DMS 273 (cell line): ENCODE measurements at regions not wholly inside any gene's neighbourhood (a gene's known extent, or its start where the extent isn't known, plus 50 kb on each side); places are given as distances from the start of the nearest gene placed in this dataset.

Experiments used
- DNase-seq: peaks from one replicate; lab custom pipeline; 2025; ENCODE audit not compliant: unreplicated experiment; lab: John Stamatoyannopoulos, UW

DNA sequence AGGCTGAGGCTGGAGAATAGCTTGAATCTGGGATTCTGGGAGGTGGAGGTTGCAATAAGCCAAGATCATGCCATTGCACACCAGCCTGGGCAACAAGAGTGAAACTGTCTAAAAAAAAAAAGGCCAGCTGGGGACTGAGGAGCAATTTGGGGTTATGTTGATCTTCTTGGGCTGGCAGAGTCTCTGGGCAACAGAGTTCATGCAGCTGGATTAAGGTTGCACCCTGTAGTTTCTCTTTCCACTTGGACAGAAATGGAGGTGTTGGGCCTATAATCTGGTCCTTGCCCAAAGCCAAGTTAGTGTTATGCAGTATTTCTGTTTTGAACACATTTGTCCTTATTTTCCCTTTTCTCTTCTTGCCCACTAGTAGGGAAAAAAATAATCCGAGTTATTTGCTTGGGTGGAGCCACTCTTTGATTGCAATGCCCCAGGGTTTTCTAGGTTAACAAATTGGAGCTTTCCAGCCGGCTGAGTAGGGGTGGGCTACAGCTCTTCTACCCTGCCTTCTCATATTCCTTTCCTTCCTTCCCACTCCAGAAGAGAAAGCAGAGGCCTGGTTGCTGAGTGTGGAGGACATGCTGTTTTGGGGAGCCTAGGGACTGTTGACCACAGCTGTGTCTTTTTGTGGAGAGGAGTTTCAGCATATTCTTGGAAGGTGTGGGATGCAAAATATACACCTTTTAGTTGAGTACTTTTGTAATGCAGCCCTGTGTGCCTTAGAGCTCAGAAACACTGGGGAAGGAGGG is 213.9 kb downstream of the SOX4 start:
- DNase-seq, result peak; percentile 17

GRCh38 chr6:21808045-21808470 is 214.5 kb downstream of the SOX4 start:
- DNase-seq, result peak; percentile 44

- DNase-seq, result peak; percentile 47
These were observed 215.1 kb downstream of the SOX4 start for GRCh38 chr6:21808551-21809242.

DNA sequence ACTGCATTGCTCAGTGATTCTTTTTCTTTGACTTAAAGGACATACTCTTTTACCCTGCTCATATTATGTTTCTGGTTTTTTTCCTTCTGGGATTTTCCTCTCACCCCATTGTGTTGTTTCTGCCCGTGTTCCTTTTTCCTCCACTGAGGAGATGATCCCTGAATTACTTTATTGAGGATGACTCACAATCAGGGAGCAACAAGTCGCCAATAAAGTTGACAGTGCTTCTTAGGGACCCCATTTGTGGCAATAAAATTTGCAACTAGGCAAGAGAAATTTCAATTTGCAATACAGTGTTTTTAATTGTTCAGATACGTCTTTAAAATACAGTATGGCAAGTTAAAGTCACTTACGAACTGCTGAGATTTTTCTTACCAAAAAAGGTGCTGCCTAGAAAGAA is 217.9 kb downstream of the SOX4 start:
- no peak for DNase-seq

- DNase-seq, result no peak
These were observed 222.7 kb downstream of the SOX4 start for GRCh38 chr6:21816231-21816630.

- DNase-seq, result no peak
These were observed 226.9 kb downstream of the SOX4 start for GRCh38 chr6:21820442-21820841.

DNA sequence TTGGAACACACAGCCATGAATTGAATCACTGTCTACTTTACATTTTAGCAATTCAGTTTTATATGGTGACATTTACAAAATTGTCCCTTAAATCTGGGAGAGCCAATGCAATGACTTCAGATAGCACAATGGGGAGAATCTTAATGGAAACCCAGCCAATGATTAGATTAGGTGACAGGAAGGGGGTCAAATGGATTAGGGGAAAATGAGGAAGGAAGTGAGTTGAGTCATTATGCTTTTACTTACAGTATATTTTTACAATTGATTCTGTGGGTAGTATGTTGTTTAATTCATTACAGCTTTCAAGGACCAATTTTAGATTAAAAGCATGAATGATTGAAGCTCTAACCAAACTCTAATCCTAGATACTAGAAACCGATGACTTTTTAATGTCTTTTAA is 229.8 kb downstream of the SOX4 start:
- DNase-seq, result no peak

DNA sequence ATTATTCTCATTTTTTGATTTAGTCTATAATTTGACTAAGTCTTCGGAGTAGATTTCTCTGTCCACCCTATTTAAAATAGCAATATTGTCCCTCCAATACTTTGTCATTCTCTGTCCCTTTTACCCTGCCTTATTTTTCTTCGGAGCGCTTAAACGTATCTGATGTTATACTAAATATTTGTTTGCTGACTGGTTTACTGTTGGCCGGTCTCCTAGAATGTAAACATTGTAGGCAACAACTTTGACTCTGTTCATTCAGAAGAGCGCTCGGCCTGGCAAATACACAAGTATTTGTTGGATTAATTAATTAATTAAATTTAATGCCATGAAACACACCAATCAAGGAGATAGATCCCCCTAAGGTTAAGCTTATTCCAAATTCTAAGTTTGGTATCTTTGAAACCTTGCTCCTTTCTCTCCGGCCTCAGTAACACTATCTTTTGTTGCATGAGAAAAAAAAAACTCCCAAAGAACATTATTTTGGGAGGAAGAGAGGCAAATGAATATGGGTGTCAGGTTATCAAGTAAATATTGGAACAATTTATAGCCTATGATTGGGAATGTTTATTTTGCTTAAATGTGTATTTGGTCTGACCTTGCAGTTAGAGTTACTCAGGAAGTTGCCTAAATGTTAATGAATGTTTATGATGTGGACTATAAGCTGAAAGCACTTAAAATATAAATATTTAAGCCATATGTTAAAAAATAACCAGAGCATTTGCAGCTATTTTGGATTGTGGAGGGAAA is 231.1 kb downstream of the SOX4 start:
- DNase-seq, result no peak

DNA sequence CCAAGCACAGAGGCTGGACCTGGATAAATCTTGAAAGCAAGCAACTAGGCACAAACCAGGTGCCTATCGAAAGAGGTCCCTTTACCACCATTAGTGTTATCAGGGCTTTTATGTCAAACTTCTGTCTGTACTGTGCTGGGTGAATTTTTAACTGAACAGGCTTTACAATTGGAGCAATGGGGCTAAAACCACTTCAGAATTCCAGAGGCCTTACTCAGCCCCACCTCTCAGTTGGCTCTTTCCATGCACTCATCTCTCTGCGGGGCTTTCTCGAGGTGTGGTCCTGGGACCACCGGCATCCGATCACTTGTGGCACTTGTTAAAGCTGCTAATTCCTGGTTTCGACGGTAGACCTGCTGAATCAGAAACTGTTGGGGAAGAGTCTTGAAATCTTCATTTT is 232.5 kb downstream of the SOX4 start:
- DNase-seq, result no peak

DNA sequence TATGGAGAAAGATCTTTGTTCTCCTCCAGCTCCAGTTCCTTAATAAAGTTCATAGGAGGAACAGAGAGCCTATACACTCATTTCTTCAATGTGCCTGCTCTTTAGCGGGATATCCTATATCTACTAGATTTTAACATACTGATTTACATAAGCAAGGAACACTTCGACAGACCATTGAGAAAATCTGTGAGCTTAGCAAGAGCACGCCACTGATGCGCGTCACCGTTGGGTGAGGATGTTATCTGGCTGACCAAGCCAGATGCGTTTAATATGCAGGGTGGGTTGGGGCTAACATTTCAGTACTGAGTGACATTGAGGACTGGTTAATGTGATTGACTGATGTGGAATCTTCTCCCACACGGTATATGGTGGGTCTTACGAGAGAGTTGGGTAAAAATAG is 233.4 kb downstream of the SOX4 start:
- no peak for DNase-seq

DNA sequence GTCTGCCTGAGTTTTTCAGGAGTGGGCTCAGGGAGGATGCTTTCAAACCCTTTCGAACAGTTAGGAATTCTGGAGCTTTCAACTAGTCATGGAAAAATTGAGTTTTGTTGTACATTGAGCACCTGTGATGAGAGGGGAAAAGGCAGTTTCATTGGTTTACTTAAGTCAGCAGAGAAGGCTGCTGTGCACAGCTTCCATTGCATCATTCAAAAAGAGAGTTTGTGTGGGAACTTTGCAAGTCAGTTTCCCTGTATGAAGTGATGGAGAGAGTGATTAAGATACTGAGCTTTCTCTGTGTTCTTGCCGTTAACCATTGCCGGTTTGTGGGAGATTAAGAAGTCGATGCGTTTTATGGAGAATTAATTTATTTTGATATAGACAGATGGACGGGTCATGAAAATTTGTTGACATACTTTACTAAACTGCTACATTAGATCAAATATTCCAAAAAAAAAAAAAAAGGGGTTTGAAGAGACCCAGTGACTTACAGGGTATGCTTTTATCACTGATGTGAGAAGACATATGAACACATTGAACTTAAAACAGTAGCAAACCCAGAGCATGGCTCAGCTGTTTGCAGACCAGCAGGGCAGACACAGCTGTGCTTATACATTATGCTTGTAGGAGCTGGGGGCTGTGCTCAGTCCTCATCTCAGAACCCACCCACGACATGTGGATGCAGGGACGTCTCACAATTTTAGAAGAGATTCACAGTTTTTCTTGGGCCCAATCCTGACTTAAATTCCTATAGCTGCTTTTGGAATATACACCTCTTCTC is 234.1 kb downstream of the SOX4 start:
- no peak for DNase-seq

- DNase-seq, result no peak
These were observed 235.2 kb downstream of the SOX4 start for GRCh38 chr6:21828704-21829103.

GRCh38 chr6:21829126-21829525 is 235.6 kb downstream of the SOX4 start:
- no peak for DNase-seq

DNA sequence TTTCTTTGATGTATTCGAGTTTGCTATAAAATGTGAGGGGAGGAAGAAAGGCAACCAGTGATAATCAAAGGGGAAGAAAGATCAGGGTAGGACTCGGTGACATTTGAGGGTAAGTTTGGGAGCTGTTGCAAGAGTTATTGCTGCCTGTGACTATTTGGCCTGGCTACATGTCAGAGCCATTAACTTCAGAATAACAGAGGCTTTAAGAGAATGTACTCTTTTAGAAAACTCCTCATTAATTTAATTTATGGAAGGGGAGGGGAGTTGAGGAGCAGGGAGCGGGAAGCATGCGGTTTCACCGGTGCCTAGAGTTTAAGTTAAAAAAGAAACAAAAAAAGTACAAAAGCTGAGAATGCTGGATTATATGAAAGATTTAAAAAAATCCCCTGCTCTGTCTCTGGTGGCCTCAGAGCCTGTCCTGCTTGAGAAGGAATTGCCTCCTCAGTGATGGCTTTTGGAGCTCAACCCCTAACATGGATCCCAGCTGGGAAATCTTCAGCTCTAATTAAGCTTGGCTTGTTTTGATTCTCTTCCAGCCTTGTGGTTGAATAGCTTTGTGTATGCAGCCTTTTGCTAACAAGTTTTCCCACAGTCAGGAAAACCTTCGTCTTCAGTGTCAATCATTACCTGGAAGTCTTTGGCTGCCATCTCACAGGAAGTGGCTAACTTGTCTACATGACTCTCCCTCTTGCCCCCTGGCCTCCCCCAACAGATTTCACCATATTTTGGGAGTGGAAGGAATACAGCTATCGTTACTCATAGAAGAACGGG is 238.2 kb downstream of the SOX4 start:
- DNase-seq, result peak; percentile 8

- DNase-seq, result no peak
These were observed 242.7 kb downstream of the SOX4 start for GRCh38 chr6:21836277-21836676.

DNA sequence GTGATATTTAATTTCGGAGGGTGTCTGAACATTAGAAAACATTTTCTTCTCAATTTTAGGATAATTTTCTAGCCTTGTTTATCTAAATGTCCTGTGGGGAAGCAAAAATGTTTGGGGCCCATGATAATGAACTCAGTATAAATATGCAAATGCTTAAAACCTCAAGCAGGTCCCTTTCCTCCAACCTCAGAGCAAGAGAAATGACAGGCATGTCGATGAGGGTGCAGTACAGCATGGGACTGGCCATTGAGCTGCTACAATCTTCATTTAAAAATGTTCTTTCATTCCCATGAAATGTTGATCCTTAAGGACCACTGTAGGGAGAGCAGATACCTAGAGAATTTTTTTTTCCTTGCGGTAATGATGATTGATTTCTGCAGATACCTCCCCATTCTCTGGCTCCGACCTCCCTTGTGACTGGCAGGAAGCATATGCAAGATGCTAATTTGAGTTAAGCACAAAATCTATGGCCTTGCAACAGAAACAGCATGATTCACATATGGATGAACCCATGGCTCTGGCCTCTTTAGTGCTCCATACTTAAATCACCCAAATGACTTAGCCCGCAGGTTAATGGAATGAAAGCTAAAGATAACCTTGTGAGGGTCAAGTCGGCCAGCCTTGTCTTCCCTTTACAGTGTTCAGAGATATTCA is 243.3 kb downstream of the SOX4 start:
- no peak for DNase-seq

- DNase-seq, result no peak
These were observed 246.9 kb downstream of the SOX4 start for GRCh38 chr6:21840428-21840827.

- no peak for DNase-seq
These were observed 249.5 kb downstream of the SOX4 start for GRCh38 chr6:21842875-21843645.
